Posterior vena cava (tissue), 2 donors: ENCODE measurements at regions not wholly inside any gene's neighbourhood (a gene's known extent, or its start where the extent isn't known, plus 50 kb on each side); places are given as distances from the start of the nearest gene placed in this dataset.
"Not testable (repeated sequence)": the region's sequence is repeated elsewhere in the genome, so short reads cannot be mapped to it uniquely, and the experiment has no call there.

Experiments used
- DNase-seq: peaks from one replicate; pipeline ENCODE4 v3.0.0-alpha.2; 2020; ENCODE audit warnings: low spot score
- intact Hi-C, 2 donors: fragments of 100-400 bp; cut with DNase I; formaldehyde crosslinking; loops; one replicate each; pipeline versions ENCODE4 v1.14.1 to v1.14.2; 2022 to 2023
- donor health status: DM: yes; HTN: yes; CAD: no.
- donor health status: DM: yes; HTN: yes; CAD: no.

GRCh38 chr9:72440378-72440777 is 75.4 kb upstream of the ZFAND5 start:
- intact Hi-C loops, result no loop called here
- DNase-seq, result no peak

- intact Hi-C loops, DNase-seq: not testable (repeated sequence)
Measured at GRCh38 chr9:72433616-72434267, 68.7 kb upstream of the ZFAND5 start.

GRCh38 chr9:72431036-72431435 is 66.0 kb upstream of the ZFAND5 start:
- DNase-seq, result no peak
- intact Hi-C loops, result no loop called here

- DNase-seq, result no peak
- intact Hi-C loops, result no loop called here
Measured at GRCh38 chr9:72428329-72428728, 63.3 kb upstream of the ZFAND5 start.

- no peak for DNase-seq
- intact Hi-C loops, result no loop called here
Measured at GRCh38 chr9:72427801-72428200, 62.8 kb upstream of the ZFAND5 start.

GRCh38 chr9:72424131-72424530 is 59.1 kb upstream of the ZFAND5 start:
- intact Hi-C loops, result no loop called here
- no peak for DNase-seq

GRCh38 chr9:72422214-72422613 is 57.2 kb upstream of the ZFAND5 start:
- no peak for DNase-seq
- intact Hi-C loops, result no loop called here

- intact Hi-C loops, result loop anchor here in 1 of 2 donors (1.0 kb wide), 1 partner anchor 7 kb away; no protein-coding TSS in a partner anchor
- no peak for DNase-seq
Measured at GRCh38 chr9:72420783-72421182, 55.8 kb upstream of the ZFAND5 start.

GRCh38 chr9:72415948-72416347 is 50.9 kb upstream of the ZFAND5 start:
- no peak for DNase-seq
- intact Hi-C loops, result no loop called here

GRCh38 chr9:72415163-72415562 is 50.2 kb upstream of the ZFAND5 start:
- intact Hi-C loops, result no loop called here

More at GRCh38 chr9:72415163-72415562, 50.2 kb upstream of the ZFAND5 start:
- no peak for DNase-seq
